Superior temporal gyrus (tissue), 1 donor: ENCODE measurements at regions not wholly inside any gene's neighbourhood (a gene's known extent, or its start where the extent isn't known, plus 50 kb on each side); places are given as distances from the start of the nearest gene placed in this dataset.
"Not testable (repeated sequence)": the region's sequence is repeated elsewhere in the genome, so short reads cannot be mapped to it uniquely, and the experiment has no call there.

ENCODE experiments used
- DNase-seq: peaks from one replicate; pipeline ENCODE4 v3.0.0-alpha.2; 2016; ENCODE audit errors: extremely low spot score

DNA sequence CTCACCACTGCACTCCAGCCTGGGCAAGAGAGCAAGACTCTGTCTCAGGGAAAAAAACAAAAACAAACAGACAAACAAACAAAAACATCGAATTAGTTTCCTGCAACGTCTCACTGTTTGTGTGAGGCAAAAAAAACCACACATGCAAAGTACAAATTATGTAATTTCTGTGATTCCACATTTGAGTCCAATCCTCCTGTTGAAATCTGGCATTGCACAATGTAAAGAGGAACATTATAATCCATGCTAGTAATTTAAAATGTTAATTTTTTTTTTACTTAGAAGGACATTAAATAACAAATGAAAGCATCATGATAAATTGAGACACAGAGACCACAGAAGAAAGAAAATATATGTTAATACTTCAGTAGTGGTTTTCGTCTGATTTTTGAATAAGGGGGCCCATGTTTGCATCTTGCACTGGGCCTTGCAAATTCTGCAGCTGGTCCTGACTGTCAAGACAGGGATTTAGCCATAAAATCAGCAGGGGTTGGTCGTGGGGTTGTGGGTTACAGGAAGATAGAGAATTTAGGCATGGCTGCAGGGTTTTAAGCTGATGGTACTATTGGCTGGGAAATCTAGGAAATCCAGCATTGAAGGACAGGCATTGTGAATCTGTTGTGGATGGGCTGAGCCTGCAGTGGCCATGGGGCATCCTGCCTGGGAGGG lies 102.6 kb upstream of the ALDH3B2 start:
- DNase-seq: no peak

DNA sequence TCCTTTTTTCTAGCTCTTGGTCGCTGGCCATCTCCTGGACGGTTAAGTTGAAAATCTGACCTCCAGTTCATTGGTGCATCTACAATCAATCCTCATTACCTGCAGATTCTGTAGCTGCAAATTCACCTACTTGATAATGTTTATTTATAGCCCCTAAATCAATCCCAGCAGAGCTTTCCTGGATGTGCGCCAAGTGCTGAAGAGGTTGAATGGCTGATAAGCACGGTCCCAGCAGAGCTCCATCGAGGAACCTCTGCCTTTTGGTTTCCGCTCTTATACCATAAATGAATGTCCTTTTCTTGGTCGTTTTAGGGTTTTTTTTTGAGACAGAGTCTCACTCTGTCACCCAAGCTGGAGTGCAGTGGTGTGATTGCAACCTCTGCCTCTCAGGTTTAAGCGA lies 99.8 kb upstream of the ALDH3B2 start:
- DNase-seq: not testable (repeated sequence)

DNA sequence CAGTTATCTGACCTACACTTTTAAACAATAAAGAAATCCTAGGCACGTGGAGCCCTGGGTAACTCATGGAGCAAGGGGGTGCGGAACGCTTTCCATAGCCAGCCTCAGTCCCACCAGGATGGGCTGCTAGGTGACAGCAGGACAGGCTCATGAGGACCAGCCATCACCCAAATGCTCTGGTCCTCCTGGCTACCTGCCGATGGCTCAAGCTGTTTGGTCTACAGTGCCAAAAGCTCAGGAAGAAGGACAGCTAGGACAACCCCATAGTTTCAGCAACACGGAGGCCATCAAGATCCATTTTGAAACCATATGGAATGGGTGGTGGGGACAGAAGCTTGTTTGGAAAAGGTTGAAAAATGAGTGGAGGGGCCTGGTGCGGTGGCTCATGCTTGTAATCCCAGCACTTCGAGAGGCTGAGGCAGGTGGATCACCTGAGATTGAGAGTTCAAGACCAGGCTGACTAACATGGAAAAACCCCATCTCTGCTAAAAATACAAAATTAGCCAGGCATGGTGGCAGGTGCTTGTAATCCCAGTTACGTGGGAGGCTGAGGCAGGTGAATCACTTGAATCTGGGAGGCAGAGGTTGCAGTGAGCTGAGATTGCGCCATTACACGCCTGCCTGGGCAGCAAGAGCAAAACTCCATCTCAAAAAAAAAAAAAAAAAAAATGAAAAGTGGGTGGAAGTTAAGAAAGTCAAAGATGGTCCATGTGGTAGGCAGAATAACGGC lies 93.7 kb upstream of the ALDH3B2 start:
- not testable (repeated sequence) for DNase-seq

DNA sequence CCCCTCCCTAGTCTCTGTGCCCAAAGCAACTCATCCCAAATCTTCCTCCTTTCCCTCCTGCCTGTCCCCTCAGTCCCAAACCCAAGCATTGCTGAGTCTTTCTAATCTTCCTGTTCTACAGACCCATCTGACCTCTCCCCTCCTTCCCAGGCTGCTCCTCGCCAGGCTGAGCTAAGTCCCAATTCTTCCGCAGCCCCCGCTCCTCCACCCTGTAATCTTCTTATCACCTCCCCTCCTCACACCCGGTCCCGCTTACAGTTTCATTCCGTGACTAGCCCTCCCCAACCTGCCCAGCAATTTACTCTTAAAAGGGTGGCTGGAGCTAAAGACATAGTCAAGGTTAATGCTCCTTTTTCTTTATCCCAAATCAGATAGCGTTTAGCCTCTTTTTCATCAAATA lies 86.8 kb upstream of the ALDH3B2 start:
- DNase-seq: not testable (repeated sequence)

DNA sequence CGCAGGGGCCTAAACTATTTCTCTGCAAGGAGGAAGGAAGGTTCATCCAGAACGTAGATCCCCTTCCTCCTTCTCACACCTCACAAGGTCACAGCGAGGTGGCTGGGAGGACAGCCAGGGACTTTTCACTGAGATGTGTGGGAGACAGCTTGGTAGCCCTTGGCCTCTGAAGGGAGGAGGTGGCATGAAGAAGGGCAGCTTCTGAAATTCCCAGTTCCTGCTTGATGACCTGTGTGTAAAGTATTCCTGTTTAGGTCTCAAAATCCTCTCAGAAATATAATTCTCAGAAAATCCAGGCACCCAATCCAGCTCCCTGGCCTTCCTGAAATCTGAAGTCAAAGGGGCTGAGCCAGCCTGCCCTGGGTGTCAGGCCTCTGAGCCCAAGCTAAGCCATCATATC lies 84.9 kb upstream of the ALDH3B2 start:
- not testable (repeated sequence) for DNase-seq

DNA sequence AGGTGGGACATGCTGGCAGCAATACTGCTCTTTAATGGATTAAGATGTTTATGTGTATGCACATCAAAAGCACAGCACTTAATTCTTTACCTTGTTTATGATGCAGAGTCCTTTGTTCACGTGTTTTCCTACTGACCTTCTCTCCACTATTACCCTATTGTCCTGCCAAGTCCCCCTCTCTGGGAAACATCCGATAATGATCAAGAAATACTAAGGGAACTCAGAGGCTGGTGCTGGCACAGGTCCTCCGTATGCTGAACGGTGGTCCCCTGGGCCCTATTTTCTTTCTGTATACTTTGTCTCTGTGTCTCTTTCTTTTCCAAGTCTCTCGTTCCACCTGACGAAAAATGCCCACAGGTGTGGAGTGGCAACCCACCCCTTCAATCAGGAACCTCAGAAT lies 84.0 kb upstream of the ALDH3B2 start:
- DNase-seq: not testable (repeated sequence)

DNA sequence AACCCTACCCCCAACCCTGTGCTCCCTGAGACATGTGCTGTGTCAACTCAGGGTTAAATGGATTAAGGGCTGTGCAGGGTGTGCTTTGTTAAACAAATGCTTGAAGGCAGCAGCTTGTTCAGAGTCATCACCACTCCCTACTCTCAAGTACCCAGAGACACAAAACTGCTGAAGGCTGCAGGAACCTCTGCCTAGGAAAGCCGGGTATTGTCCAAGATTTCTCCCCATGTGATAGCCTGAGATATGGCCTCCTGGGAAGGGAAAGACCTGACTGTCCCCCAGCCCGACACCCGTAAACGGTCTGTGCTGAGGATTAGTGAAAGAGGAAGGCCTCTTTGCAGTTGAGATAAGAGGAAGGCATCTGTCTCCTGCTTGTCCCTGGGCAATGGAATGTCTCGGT lies 83.6 kb upstream of the ALDH3B2 start:
- not testable (repeated sequence) for DNase-seq

DNA sequence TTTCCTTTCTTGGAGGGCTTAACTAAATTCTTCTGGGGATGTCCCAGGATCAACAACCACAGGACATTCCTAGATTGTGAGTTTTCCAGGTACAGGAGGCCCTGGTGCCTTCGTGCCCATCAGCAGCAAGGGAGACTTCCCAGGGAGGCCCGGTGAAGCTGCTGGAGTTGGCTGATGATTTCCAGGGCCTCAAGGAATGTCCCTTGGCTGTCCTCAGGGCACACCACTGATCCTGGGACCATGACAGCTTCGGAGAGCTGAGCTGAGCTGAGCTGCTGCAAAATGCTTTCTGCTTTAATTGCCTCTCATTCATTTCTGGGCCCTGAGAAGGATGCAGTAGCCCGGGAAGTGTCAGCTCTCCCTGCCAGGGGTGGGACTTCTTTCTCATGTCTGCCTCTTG lies 79.4 kb upstream of the ALDH3B2 start:
- DNase-seq: not testable (repeated sequence)

DNA sequence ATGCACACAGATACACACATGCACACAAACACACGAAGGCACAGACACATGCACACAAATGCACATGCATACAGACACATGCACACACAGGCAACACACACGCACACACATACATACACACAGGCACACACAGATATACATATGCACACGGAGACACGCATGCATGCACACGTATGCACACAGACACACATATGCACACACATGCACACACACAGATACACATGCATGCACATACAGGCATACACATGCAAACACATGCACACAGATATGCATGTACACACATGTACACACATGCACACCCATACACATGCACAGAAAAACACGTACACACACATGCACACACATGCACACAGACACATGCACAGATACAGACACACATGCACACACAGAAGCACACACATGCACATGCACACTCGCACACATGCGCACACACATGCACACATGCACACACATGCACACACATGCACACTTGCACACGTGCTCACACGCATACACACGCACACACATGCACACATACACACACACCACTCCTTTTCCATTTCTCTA lies 70.8 kb upstream of the ALDH3B2 start:
- no peak for DNase-seq

DNA sequence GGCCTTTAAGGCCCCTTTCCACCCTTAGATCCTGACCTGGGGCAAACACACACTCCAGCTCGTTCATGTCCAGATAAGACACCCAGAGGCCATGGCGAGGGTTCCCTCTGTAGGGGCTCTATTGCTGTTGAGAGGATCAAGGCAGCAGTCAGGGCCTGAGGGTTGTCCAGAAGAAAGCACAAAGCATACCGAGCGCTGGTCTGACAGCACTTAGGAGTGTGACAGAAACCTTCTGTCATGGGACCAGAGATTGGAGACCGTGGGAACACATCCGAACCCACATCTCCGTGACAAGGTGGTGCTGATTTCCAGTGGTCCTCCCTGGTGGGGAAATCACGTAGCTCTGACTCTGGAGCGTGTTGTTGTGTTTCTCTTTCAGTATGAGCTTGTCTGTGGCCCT lies 69.8 kb upstream of the ALDH3B2 start:
- DNase-seq: not testable (repeated sequence)

DNA sequence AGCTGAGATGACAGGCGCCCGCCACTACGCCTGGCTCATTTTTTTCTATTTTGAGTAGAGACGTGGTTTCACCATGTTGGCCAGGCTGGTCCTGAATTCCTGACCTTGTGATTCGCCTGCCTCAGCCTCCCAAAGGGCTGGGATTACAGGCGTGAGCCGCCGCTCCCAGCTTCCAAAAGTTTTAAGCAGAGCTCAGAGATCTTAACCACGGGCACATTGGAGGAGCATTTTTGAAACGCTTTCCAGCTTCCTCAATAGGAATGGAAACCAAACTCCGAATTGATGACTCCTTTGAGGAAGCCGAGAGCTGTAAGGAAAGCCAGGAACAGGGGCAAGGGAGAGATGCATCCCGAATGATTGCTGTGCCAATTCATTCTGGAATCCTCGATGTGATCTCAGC lies 63.8 kb upstream of the ALDH3B2 start:
- DNase-seq: not testable (repeated sequence)

DNA sequence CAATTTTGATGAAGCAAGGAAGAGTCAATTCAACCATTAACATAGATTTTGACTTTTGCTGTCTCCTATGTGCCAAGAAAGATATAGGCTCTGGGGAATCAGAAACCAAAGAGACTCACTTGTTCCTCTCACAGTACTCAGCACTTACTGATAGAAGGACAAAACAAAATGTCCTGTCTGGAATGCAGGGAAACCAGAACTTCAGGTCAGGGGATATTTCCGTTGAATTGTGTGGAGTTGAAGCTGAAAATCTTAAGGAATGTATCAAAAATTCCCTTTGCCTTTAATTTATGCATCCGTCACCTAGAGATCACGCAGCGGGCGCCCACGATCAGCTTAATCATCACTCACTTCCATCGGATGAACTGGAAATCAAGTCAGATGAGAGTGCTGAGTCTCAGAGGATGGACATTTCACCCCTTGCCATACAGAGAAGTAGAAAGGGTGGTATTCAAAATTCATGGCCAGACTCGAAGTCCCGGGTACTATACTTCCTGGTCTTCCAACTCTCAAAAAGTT lies 63.2 kb upstream of the ALDH3B2 start:
- DNase-seq: not testable (repeated sequence)

DNA sequence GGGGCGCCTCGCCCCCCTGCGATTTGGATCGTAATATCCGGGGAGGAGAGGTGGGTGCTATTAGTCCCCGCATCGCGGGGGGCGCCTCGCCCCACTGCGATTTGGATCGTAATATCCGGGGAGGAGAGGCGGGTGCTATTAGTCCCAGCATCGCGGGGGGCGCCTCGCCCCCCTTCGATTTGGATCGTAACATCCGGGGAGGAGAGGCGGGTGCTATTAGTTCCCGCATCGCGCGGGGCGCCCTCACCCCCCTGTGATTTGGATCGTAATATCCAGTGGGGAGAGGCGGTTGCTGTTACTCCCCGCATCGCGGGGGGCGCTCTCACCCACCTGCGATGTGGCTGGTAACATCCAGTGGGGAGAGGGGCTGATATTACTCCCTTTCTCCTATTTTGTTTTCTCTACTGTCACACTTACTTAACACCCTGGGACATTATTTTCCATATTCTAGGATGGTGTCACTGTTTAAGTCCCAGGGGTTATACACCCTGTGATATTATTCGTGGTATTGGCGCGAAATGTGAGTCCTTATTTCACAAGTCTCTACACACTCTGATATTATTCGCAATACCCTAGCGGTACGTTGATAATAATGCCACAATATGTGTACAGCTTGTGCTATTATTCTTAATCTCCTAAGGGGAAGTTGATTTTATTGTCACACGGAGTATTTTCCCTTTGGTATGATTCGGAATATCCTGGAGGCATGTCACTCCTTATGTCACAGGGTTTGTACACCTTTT lies 57.8 kb upstream of the ALDH3B2 start:
- DNase-seq: no peak

DNA sequence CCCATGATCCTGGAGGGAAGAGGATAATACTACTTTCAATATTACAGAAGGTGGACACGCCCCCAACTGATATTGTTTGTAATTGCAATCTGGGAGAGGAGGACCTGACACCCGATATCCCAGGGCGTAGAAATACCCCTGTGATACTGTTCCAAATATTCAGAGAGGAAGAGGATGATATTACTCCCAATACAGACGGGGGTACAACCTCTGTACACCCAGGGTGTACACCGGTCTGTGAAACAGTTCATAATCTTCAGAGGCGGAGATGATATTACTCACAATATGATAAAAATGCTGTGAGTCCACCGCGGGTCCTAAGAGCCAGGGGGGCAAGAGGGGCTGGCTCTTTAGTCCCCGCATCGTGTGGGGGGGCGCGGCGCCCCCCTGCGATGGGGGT lies 57.2 kb upstream of the ALDH3B2 start:
- no peak for DNase-seq

DNA sequence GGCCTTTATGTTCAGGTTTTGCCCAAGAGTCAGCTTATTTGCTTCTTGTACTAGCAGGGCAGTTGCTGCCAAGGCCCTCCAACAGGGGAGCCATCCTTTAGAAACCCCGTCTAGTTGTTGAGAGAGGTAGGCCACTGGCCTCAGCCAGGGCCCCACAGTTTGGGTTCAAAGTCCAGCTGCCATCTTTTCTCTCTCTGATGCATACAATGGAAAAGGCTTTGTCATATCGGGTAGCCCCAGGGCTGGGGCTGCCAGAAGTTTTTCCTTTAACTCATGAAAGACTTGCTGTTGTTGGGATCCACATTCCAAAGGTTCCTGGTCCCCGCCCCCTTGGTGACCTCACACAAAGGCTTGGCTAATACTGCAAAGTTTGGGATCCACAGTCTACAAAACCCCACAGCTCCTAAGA lies 53.7 kb upstream of the ALDH3B2 start:
- DNase-seq: not testable (repeated sequence)

DNA sequence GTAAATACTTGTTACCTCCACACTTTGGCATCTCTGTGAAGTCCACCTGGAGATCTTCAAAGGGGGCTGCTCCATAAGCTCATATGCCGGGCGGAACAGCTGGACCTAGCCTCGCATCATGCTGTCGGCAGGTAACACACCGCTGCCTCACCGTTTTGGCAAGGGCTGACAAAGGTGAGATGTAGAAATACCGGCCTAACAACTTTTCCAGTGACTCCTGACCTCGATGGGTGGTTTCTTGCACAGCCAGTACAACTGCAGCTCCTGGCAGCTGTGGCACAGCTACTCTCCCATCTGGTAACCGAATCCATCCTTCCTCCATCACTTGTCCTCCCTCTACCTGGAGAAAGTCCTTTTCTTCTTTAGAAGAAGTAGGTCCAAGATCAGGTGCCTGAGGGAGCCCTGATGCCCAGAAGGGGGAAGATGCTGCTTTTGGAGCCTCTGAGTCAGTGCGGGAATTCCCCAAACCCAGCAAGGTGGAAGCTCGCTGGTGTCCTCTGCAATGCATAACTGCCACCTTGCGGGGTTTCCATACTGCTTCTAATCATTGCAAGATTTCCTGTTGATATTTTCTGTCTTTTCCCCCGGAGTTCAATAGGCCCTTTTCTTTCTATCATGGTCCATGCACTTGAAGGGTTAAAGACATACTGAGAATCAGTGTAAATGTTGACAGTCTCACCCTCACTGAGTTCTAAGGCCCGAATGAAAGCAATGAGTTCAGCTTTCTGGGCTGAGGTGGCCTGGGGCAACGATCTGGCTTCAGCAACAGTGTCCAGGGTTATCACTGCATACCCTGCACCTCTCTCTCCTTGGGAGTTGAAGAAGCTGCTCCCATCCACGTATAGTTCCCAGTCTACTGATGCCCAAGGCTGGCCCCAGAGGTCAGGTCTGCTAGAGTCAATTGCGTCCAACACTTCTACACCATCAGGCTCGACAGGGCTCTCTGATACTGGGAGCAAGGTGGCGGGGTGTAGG lies 52.9 kb upstream of the ALDH3B2 start:
- not testable (repeated sequence) for DNase-seq
